Neural cell (in vitro differentiated cells): ENCODE measurements at regions not wholly inside any gene's neighbourhood (a gene's known extent, or its start where the extent isn't known, plus 50 kb on each side); places are given as distances from the start of the nearest gene placed in this dataset.

Experiments used
- EZH2 ChIP-seq: fragments of 200-600, 300-800 bp; shearing (Covaris generic), sonication (generic); IDR thresholded peaks from 2 replicates; pipeline ENCODE4 v1.6.1; 2014; ENCODE audit warnings: antibody characterized with exemption, low read length, borderline replicate concordance, mild to moderate bottlenecking; ENCODE audit not compliant: insufficient read depth, poor library complexity, severe bottlenecking
- POLR2AphosphoS5 ChIP-seq: IDR thresholded peaks from 2 replicates; pipeline ENCODE4 v1.6.1; 2012
- TAF1 ChIP-seq: IDR thresholded peaks from 2 replicates; pipeline ENCODE4 v1.6.1; 2012; ENCODE audit warnings: low read depth
- TF ChIP-seq, protein P1 (sequence below): fragments of 450-650 bp; IDR thresholded peaks from 2 replicates; pipeline ENCODE4 v1.5.1; 2014; ENCODE audit warnings: antibody characterized with exemption, mild to moderate bottlenecking, moderate library complexity; ENCODE audit not compliant: poor library complexity, severe bottlenecking

DNA sequence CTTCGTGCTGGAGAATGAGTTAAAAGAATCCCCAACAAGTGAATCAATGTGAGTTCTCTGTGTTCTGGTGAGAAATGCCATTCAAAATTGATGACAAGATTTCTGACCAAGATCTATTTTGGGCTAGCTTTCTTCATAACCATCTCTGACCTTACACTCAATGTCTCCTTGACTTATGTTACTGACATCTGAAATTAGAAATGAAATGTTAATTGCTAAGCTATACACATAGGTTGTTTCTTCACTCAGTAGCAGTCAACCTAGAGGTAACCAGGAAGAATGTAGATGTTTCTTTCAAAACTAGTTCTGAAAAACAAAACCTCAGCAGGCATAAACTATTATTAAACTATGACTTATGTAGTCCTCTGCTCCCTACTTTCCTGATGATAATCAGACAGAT, 2220.7 kb upstream of the C9orf72 start:
- TF ChIP-seq, protein P1, sequence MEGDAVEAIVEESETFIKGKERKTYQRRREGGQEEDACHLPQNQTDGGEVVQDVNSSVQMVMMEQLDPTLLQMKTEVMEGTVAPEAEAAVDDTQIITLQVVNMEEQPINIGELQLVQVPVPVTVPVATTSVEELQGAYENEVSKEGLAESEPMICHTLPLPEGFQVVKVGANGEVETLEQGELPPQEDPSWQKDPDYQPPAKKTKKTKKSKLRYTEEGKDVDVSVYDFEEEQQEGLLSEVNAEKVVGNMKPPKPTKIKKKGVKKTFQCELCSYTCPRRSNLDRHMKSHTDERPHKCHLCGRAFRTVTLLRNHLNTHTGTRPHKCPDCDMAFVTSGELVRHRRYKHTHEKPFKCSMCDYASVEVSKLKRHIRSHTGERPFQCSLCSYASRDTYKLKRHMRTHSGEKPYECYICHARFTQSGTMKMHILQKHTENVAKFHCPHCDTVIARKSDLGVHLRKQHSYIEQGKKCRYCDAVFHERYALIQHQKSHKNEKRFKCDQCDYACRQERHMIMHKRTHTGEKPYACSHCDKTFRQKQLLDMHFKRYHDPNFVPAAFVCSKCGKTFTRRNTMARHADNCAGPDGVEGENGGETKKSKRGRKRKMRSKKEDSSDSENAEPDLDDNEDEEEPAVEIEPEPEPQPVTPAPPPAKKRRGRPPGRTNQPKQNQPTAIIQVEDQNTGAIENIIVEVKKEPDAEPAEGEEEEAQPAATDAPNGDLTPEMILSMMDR = no peak
- TF ChIP-seq POLR2AphosphoS5 (no peak), EZH2 (no peak), TAF1 (no peak)
